GM19099 (cell line): ENCODE measurements at regions not wholly inside any gene's neighbourhood (a gene's known extent, or its start where the extent isn't known, plus 50 kb on each side); places are given as distances from the start of the nearest gene placed in this dataset.

ENCODE experiments used
- POLR2A ChIP-seq: IDR thresholded peaks from 3 replicates; pipeline ENCODE4 v1.6.1; 2011; ENCODE audit warnings: low read depth; ENCODE audit not compliant: insufficient read length; ENCODE audit errors: extremely low read depth

DNA sequence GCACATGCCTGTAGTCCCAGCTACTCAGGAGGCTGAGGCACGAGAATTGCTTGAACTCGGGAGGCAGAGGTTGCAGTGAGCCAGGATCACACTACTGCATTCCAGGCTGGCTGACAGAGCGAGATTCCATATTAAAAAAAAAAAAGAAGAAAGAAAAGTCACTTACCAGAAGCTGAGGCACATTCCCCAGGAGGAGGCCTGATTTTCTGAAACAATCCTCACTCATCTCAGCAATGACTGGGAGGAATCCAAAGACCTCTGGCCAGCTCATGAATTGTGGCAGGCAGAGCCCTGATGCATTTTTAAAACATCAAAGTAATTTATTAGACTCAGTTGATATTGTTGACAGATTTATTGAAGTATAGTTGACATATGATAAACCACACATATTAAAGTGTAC is 206.3 kb downstream of the FOXO1 start:
- TF ChIP-seq POLR2A, result no peak

DNA sequence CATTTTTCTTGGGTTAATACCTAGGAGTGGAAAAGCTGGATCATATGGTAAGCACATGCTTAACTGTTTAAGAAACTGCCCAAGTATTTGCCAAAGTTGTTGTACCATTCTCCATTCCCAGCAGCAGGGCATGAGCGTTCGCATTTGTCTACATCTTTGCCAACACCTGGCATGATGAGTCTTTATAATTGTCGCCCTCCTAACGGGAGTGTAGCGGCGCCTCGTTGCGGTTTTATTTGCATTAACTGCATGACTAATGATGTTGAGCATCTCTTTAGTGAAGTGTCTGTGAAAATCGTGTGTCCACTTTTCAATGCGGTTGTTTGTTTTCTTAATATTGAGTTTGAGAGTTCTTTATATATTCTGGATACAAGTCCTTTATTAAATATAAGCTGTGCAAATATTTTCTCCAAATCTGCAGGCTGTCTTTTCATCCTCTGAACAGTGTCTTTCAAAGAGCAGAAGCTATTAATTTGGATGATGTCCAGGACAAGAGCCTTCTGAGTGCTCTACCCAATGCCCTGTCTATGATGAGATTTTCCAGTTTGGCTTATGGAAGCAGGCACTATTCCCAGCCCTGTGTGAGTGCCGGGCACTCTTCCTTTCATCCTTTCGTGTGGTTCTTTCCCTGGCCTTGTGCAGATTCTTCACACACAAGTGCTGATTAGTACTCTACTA is 202.0 kb downstream of the FOXO1 start:
- TF ChIP-seq POLR2A, result no peak

DNA sequence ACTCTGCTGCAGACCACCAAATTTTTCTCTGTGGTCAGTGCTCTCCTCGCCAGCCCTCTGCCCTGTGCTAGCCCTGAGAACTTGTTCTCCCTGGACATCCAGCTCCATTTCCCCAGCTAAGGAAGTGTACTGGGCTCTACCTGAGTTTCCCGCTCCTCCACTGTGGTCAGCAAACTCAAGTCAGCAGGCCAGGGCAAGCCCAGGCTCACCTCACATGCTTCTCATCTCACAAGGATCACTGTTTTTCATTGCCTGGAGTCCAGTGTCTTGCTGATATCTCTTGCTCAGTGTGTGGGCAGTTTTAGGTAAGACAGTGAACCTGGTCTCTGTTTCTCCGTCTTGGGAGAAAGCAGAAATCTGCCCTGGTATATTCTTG is 201.4 kb downstream of the FOXO1 start:
- TF ChIP-seq POLR2A, result no peak

DNA sequence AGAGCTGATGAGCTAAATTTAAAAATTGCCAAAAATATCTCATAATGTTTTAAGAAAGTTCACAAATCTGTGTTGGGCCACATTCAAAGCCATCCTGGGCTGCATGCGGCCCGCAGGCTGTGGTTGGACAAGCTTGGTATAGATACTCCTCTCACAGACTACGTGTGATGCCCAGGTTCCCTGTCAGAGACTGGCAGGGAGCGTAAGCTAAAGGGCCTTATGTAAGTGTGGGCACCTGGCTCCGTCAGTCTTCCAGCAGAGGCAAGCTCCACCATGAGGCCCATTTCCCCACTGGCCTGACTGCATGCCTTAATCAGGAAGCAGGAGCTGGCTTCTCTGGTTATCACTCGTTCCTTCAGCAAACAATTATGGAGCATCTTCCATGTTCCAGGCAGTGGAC is 200.2 kb downstream of the FOXO1 start:
- no peak for TF ChIP-seq POLR2A

DNA sequence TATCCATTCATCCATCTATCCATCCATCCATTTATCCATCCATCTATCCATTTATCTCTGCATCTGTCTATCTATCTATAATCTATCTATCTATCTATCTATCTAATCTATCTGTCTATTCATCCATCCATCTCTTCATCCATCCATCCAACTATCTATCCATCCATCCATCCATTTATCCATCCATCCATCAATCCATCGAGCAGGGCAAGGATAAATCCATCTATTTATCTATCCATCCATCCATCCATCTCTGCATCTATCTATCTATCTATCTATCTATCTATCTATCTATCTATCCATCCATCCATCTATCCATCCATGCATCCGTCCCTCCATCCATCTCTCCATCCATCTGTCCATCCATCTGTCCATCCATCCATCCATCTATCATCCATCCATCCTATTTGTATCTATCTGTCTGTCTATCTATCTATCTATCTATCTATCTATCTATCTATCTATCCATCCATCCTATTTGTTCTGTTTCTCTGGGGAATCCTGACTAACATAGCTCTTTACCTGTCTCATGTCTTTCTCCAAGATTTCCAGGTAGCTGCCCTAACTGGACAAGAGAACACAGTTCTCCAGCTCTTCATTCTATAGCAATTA is 198.1 kb downstream of the FOXO1 start:
- TF ChIP-seq POLR2A, result no peak

DNA sequence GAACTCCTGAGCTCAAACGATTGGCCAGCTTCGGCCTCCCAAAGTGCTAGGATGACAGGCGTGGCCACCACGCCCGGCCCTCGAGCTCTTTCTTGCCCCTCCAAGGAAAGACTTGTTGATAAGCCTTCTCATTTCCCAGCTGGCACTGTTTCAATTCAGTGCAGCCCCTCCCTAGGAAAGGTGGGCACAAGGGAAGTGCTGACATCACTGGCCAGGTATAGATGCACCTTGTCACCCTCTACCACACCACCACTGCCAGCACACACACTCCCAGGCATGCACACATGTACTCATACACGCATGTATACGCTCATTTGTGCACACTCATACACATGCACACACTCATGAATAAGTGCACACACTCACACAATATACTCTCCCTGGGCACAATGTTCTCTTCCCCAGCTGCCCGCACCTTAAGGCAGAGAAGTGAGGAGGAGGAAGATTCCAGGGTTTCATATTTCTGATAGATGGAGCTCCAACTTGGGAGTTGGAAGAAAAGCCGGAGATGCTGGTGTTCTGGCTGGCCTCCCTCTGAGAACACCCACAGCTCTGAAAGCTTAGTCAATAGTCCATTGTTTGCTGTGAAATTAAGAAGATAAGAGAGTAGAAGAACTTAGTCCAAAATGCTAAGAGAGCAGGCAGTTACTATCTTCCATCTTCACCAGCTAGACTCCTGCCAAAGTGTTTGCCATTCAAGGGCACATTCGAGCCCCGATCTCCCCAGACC is 196.7 kb downstream of the FOXO1 start:
- TF ChIP-seq POLR2A, result no peak

DNA sequence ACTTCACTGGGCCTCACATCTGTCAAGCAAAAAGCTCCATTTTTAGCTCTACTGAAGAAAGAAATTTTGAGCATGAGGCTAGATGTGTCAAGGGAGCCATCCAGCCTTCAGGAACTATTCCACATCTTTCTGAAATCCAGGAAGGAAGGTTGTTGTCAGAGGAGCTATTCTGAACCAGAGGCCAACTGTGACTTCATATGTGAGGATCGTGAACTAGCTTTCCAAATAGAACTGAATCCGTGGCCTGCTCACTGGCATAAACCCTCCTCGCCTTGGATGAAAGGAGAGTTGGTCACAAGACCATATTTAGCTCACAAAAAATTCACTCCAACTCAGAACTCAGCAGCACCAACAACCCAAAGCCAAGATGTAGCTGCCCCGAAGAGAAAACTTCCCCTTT is 195.8 kb downstream of the FOXO1 start:
- TF ChIP-seq POLR2A, result no peak

DNA sequence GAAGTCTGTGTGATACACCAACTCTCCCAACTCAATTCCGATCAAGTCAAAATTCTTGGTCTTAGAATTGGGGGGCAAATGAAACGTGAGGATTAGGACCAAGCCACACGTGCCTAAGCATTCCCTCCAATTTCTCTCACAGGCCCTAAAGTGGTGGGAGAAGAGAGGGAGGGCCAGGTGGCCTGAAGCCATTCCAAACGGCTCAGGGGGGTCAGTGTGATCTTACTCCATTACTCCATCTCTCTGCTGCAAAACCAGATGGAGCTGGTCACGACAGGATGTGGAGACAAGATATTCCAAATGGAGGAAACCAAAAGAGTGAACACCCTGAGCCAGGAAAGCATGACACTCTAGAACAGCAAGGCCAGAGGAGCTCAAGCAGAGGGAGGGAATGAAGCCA is 195.4 kb downstream of the FOXO1 start:
- no peak for TF ChIP-seq POLR2A

DNA sequence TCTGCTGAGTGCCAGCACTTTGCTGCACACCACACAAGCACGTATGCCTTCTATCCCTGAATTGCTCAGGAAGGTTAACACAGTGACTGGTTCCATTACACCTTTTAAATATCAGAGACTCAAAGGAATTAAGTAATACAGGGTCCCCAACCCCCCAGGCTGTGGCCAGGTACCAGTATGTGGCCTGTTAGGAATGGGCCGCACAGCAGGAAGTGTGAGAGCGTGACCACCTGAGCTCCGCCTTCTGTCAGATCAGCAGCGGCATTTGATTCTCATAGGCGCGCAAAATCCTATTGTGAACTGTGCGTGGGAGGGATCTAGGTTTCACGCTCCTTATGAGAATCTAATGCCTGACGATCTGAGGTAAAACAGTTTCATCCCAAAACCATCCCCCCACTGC is 194.5 kb downstream of the FOXO1 start:
- TF ChIP-seq POLR2A, result no peak

DNA sequence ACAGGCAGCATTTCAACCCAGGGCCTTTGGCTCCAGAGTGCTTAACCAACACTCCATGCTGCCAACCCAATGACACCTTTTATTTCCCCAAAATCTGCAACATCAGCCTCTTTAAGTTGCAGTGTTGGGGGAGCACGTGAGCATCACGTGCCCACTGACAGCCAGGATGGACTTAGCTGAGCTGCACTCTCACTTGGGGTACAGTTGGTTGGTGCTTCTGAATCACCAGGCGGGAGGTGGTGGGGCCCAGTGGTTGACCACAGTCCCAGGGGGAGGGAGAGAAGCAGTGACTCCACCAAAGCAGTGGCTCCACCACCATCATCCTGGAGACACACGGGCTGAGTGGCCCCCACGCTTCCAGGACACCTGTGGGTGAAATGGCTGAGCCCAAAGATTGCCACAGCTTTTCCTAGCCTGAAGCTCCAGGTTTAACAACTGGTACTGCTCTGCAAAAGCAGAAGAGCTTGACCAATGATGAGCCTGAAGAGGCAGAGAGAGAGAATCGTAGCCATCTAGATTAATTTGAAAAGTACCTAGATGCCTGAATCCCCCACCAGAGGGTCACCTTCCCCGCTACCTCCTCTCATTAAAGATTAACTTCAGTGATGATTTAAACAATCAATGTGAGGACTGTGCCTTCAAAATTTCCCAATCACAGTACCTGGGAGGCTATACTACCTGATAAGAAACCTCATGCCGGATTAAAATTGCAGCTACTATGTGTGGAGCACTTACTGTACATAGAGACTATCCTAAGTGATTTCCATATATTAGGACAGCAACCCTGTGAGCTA is 193.8 kb downstream of the FOXO1 start:
- TF ChIP-seq POLR2A, result no peak

DNA sequence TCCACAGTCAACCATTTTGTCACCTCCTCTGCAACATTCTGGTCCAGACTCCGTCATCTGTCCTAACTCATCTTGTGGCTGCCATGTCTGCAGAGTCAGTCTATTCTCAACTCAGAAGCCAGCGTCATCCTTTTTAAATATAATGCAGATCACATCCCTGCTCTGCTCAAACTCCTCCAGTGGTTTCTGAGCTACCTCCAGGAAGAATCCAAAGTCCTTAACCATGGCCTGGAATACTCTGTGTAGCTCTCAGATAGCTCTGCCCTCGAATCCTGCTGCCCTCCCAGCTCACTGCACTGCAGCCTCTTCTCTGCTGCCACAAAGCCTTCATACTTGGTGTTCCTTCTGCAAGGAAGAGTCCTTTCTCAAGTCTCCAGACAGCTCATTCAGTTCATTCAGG is 190.8 kb downstream of the FOXO1 start:
- no peak for TF ChIP-seq POLR2A

DNA sequence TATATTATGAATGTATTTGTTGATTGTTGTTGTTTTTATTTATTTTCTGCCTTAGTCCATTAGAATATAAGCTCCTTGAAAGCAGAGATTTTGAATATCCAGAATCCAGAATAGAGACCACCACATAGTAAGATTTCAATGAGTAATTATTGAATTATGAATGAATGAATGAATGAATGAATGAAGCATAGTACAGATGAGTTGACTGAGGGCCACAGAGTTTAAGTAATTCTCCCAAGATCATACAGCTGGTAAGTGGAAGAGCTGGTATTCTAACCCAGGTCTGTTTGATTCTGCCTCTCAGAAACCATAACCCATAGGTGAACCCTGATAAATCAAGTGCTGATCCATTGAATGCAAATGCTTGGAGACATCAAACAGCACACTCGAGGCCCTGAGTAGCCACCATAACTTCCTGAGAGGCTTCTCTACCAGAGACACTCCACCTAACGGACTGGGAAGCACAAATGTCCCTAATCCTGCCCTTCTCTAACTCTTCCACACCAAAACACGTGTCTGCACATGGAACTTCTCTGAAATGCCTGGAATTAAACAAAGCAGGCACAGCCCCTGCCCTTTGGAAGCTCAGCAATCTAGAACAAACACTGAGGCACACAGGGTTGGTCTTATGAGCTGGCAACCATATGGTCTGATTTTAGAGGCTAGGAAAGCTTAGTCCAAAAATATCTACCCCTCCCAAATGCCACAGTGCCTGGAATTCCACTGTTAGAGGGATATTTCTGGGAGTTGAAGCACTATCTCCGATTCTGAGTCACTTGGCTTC is 190.1 kb downstream of the FOXO1 start:
- TF ChIP-seq POLR2A, result no peak

DNA sequence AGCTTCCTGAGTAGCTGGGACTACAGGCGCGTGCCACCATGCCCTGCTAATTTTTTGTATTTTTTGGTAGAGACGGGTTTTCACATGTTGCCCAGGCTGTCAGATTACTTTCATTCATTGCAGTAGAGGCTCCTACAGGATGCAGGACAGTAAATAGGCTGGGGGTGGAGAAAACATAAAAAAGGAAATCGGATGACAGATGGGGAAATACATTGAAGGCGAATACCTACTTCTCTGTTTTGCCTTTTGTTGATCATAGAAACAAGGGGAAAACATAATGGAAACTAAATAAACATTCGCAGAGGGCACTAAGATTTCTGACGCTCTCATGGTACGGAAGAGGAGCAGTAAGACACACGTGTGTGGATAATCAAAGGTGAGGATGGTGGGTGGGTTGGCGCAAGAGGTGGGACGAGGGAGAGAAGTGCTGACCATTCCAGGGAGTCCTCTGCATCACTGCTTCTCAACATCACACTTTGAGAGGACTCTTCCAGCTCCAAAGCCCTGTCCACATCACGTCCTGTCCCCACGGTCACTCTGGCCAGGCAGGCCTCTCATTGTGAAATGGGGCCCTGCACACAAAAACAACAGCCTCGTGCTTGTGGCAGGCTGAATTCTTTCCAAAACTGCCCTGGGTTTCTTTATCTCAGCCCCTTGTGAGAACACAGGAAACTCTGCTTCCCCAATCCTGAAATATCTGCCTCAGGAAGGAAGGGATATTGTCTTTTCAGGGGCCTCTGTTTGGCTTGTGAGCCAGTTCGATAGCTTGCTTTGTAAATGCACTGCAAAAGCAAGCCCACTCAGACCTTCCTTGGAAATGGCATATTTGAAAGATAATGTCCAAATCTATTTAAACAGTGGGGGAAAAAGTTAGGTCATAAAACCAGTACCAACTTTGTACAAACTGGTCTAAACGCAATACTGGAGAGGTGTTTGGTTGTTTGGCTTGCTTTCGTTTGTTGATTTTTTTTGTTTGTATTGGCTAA is 188.5 kb downstream of the FOXO1 start:
- no peak for TF ChIP-seq POLR2A

DNA sequence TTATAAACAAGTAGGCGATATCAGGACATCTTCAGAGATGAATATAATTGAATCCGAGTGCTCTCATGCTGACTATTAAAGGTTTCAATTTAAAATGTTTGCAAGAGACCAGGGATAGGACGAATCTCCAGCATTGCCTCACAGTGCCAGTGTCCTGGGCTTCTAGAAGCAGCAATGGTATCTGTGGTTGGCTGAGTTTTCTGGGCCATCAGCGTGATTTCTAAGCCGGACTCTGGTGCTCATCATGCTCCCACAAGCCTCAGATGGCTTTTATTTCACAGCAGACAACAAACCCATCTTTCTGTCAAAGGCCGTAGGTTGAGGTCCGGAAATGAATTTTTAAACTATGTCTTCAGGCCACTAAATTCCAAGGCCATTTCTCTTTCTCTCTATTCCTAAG is 187.7 kb downstream of the FOXO1 start:
- TF ChIP-seq POLR2A, result no peak
